Ovary (tissue), 7 donors: ENCODE measurements at regions not wholly inside any gene's neighbourhood (a gene's known extent, or its start where the extent isn't known, plus 50 kb on each side); places are given as distances from the start of the nearest gene placed in this dataset.

Experiments
- DNase-seq, 5 donors: peaks; one replicate each; pipeline ENCODE4 v3.0.0-alpha.2; 2019 to 2020
- H3K27ac ChIP-seq, 2 donors: fragments of 200-600 bp; one replicate each; pipeline versions ENCODE4 v1.5.1 to v1.8.0; 2019 to 2022
- H3K27me3 ChIP-seq: fragments of 200-600 bp; one replicate; pipeline ENCODE4 v1.8.0; 2022
- H3K36me3 ChIP-seq: fragments of 200-600 bp; sonication (generic); one replicate; pipeline ENCODE4 v1.5.1; 2019
- H3K4me1 ChIP-seq: one replicate; pipeline ENCODE4 v1.8.1; 2013; ENCODE audit warnings: mild to moderate bottlenecking, moderate library complexity; ENCODE audit not compliant: insufficient read depth
- H3K4me3 ChIP-seq: fragments of 200-600 bp; sonication (generic); one replicate; pipeline ENCODE4 v1.5.1; 2017
- H3K9me3 ChIP-seq, 2 donors: fragments of 200-600 bp in 1 of 2; sonication (generic) in 1 of 2; one replicate each; pipeline versions ENCODE4 v1.5.1 to v1.8.1; 2013 to 2019; ENCODE audit warnings: mild to moderate bottlenecking in 1 of 2, moderate library complexity in 1 of 2
- CTCF ChIP-seq, 3 donors: fragments of 450-650 bp in 2 of 3; fragments of 200-600 bp in 1 of 3; IDR thresholded peaks; one replicate each; pipeline versions ENCODE4 v1.5.1 to v1.8.0; 2016 to 2022; ENCODE audit warnings: antibody characterized with exemption in 3 of 3, mild to moderate bottlenecking in 1 of 3
- EP300 ChIP-seq: sonication (generic); formaldehyde crosslinking; IDR thresholded peaks from one replicate; pipeline ENCODE4 v1.6.1; 2017; ENCODE audit warnings: antibody characterized with exemption
- POLR2A ChIP-seq: fragments of 450-650 bp; IDR thresholded peaks from one replicate; pipeline ENCODE4 v1.6.1; 2017; ENCODE audit warnings: antibody characterized with exemption, mild to moderate bottlenecking, moderate library complexity
- WGBS, 3 donors: extraction: QIAGEN DNeasy Blood & Tissue Kit in 1 of 3; methylation state at CpG; one replicate each; pipeline versions ENCODE4 v1.1.5 to v1.1.7; 2013 to 2017; 5-methylcytosine and 5-hydroxymethylcytosine counted together
- intact Hi-C, 4 donors: fragments of 100-400 bp; cut with DNase I; formaldehyde crosslinking; loops; one replicate each; pipeline versions ENCODE4 v1.11.0 to v1.15.1; 2022 to 2023
- donor health status: DM: no; HTN: no; CAD: no; lungs with moderate emphysema.
- donor health status: DM: no; HTN: no; CAD: no.
- donor health status: Bipolar disorder and iron deficiency.
- donor health status: DM: no; HTN: no; CAD: no.
- donor health status: DM: yes; HTN: yes; CAD: no.

GRCh38 chr7:91336106-91336505 is 71.9 kb downstream of the FZD1 start:
- no peaks in the 10 kb centered on the region for H3K36me3 ChIP-seq
- 94 to 100% (median 98%) methylated on average over 2 of the region's 2 CpGs for WGBS, 3 donors
- no peak for TF ChIP-seq CTCF (IDR thresholded peaks at IDR 0.05)
- TF ChIP-seq EP300, result no peak
- intact Hi-C loops, result no loop called here
- no peaks in the 10 kb centered on the region for H3K27me3 ChIP-seq
- DNase-seq, result no peak
- H3K4me3 ChIP-seq, result no peak overlapping the region
- H3K9me3 ChIP-seq, result no peaks in the 10 kb centered on the region
- no peak overlapping the region for H3K27ac ChIP-seq
- no peaks in the 10 kb centered on the region for H3K4me1 ChIP-seq

GRCh38 chr7:91338226-91339020 is 74.2 kb downstream of the FZD1 start:
- H3K36me3 ChIP-seq, result no peaks in the 10 kb centered on the region
- intact Hi-C loops, result no loop called here
- no peak for TF ChIP-seq CTCF (IDR thresholded peaks at IDR 0.05)
- no peak for TF ChIP-seq EP300
- no peak for TF ChIP-seq POLR2A

GRCh38 chr7:91342346-91342745 is 78.1 kb downstream of the FZD1 start:
- Histone ChIP-seq H3K4me3 (no peak overlapping the region), H3K4me1 (peaks cover 2% of the 10 kb centered on the region), H3K27me3 (no peaks in the 10 kb centered on the region), H3K27ac (no peak overlapping the region), H3K9me3 (no peaks in the 10 kb centered on the region), H3K36me3 (no peaks in the 10 kb centered on the region)
- TF ChIP-seq CTCF (IDR thresholded peaks at IDR 0.05) (no peak), POLR2A (no peak), EP300 (no peak)
- 60 to 89% (median 71%) methylated on average over 9 of the region's 9 CpGs for WGBS, 3 donors
- intact Hi-C loops, result no loop called here
- no peak for DNase-seq

More at GRCh38 chr7:91338226-91339020, 74.2 kb downstream of the FZD1 start:
- no peaks in the 10 kb centered on the region for H3K9me3 ChIP-seq
- H3K4me3 ChIP-seq, result no peak overlapping the region
- DNase-seq, result no peak
- no peaks in the 10 kb centered on the region for H3K27me3 ChIP-seq
- 93 to 96% (median 93%) methylated on average over 3 of the region's 3 CpGs for WGBS, 3 donors
- H3K27ac ChIP-seq, result no peak overlapping the region
- no peaks in the 10 kb centered on the region for H3K4me1 ChIP-seq

- H3K27ac ChIP-seq, result no peak overlapping the region
- no peaks in the 10 kb centered on the region for H3K36me3 ChIP-seq
- 47 to 65% (median 64%) methylated on average over 4 of the region's 4 CpGs for WGBS, 3 donors
- H3K4me1 ChIP-seq, result peaks cover 2% of the 10 kb centered on the region
- TF ChIP-seq POLR2A (no peak), CTCF (IDR thresholded peaks at IDR 0.05) (no peak)
- H3K9me3 ChIP-seq, result no peaks in the 10 kb centered on the region
- intact Hi-C loops, result no loop called here
- no peaks in the 10 kb centered on the region for H3K27me3 ChIP-seq
- DNase-seq, result no peak
- no peak overlapping the region for H3K4me3 ChIP-seq
Observed at GRCh38 chr7:91343420-91343960, 79.3 kb downstream of the FZD1 start.
